GM12878 (cell line): ENCODE measurements at regions not wholly inside any gene's neighbourhood (a gene's known extent, or its start where the extent isn't known, plus 50 kb on each side); places are given as distances from the start of the nearest gene placed in this dataset.
A peak's percentile ranks its signal among the peaks of the same experiment; 100 is the strongest.

Experiments
- ATF7 ChIP-seq: fragments of 450-650 bp; IDR thresholded peaks from 2 replicates; pipeline ENCODE4 v1.6.1; 2016; ENCODE audit warnings: low read depth, mild to moderate bottlenecking
- CHD1 ChIP-seq: IDR thresholded peaks from 2 replicates; pipeline ENCODE4 v1.6.1; 2012; ENCODE audit warnings: low read depth, low read length, improper control_type of control experiment
- EZH2 ChIP-seq: IDR thresholded peaks from 2 replicates; pipeline ENCODE4 v1.6.1; 2012; ENCODE audit warnings: low read depth, mild to moderate bottlenecking, control low read depth, inconsistent platforms, low read length, borderline replicate concordance; ENCODE audit not compliant: control insufficient read depth
- HDAC6 ChIP-seq: fragments of 200-600 bp; sonication (generic); IDR thresholded peaks from one replicate; pipeline ENCODE4 v1.8.0; 2017; ENCODE audit warnings: antibody characterized with exemption; ENCODE audit not compliant: unreplicated experiment
- JUNB ChIP-seq: IDR thresholded peaks from 2 replicates; pipeline ENCODE4 v1.6.1; 2016; ENCODE audit warnings: antibody characterized with exemption, mild to moderate bottlenecking
- NR2C1 ChIP-seq: fragments of 450-650 bp; IDR thresholded peaks from 2 replicates; pipeline ENCODE4 v1.6.1; 2017; ENCODE audit warnings: antibody characterized with exemption, mild to moderate bottlenecking, moderate library complexity
- SREBF1 ChIP-seq: IDR thresholded peaks from 2 replicates; pipeline ENCODE4 v1.6.1; 2012; ENCODE audit warnings: mild to moderate bottlenecking, low read length
- SREBF2 ChIP-seq: IDR thresholded peaks from 2 replicates; pipeline ENCODE4 v1.6.1; 2012; ENCODE audit warnings: mild to moderate bottlenecking, low read length
- WRNIP1 ChIP-seq: IDR thresholded peaks from 2 replicates; pipeline ENCODE4 v1.6.1; 2011; ENCODE audit warnings: low read depth, low read length, improper control_type of control experiment, borderline replicate concordance
- ZBED1 ChIP-seq: IDR thresholded peaks from 2 replicates; pipeline ENCODE4 v1.6.1; 2016; ENCODE audit warnings: borderline replicate concordance
- TF ChIP-seq, protein P1 (sequence below), 3 experiments: IDR thresholded peaks in 2 of 3; conservative IDR thresholded peaks in 1 of 3; 2 replicates each; pipeline ENCODE4 v1.5.1; 2011; ENCODE audit warnings: low read depth in 3 of 3, low read length in 3 of 3, mild to moderate bottlenecking in 3 of 3, control low read depth in 2 of 3, moderate library complexity in 2 of 3, inconsistent platforms in 1 of 3, mixed read lengths in 1 of 3; ENCODE audit not compliant: control insufficient read depth in 2 of 3, insufficient read depth in 1 of 3; ENCODE audit errors: extremely low read depth in 1 of 3
- TF ChIP-seq, protein P2 (sequence below): IDR thresholded peaks from 2 replicates; pipeline ENCODE4 v1.6.1; 2012; ENCODE audit warnings: low read depth, low read length, improper control_type of control experiment

DNA sequence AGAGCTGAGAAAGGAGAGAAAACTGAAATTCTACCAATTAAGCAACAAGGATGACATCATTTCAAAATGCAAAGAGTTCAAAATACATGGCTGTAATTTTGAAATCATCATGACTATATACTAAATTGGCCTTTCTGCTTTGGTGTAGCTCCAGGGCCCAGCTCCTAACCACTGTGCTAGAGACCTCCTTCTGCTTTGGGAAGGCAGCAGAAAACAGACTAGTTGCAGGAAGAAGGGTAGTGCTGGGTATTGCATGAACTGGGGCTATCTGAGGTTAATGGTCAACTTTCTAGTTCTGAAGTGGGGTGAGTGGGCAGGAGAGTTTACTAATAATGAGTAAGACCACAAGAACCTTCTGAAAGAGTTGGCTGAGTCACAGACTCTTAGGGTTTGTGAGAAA, 66.2 kb downstream of the PTGER2 start (continued):
- TF ChIP-seq, protein P1, sequence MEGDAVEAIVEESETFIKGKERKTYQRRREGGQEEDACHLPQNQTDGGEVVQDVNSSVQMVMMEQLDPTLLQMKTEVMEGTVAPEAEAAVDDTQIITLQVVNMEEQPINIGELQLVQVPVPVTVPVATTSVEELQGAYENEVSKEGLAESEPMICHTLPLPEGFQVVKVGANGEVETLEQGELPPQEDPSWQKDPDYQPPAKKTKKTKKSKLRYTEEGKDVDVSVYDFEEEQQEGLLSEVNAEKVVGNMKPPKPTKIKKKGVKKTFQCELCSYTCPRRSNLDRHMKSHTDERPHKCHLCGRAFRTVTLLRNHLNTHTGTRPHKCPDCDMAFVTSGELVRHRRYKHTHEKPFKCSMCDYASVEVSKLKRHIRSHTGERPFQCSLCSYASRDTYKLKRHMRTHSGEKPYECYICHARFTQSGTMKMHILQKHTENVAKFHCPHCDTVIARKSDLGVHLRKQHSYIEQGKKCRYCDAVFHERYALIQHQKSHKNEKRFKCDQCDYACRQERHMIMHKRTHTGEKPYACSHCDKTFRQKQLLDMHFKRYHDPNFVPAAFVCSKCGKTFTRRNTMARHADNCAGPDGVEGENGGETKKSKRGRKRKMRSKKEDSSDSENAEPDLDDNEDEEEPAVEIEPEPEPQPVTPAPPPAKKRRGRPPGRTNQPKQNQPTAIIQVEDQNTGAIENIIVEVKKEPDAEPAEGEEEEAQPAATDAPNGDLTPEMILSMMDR (IDR thresholded peaks at IDR 0.05 in 2 of 3, conservative IDR thresholded peaks at IDR 0.05 in 1 of 3; ENCODE audit: control insufficient read depth in 2 of 3, extremely low read depth in 1 of 3, insufficient read depth in 1 of 3, low read depth in 3 of 3, low read length in 3 of 3), result no peak
- peak; percentile 55 for TF ChIP-seq JUNB
- TF ChIP-seq ZBED1, result no peak
- no peak for TF ChIP-seq SREBF2
- no peak for TF ChIP-seq NR2C1
- no peak for TF ChIP-seq WRNIP1
- TF ChIP-seq EZH2, result no peak
- TF ChIP-seq SREBF1, result no peak
- TF ChIP-seq HDAC6, result no peak
- no peak for TF ChIP-seq CHD1
- peak; percentile 76 for TF ChIP-seq ATF7
- TF ChIP-seq, protein P2, sequence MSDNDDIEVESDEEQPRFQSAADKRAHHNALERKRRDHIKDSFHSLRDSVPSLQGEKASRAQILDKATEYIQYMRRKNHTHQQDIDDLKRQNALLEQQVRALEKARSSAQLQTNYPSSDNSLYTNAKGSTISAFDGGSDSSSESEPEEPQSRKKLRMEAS, result no peak
